Fibroblast of lung (primary cell): ENCODE measurements at regions not wholly inside any gene's neighbourhood (a gene's known extent, or its start where the extent isn't known, plus 50 kb on each side); places are given as distances from the start of the nearest gene placed in this dataset.

Source experiments
- DNase-seq, 2 donors: peaks; one replicate each; pipeline versions ENCODE4 v3.0.0 to v3.0.0-alpha.2; 2010; ENCODE audit warnings: low read depth in 2 of 2
- H2AFZ ChIP-seq: 2 replicates; pipeline ENCODE4 v1.5.1; 2012; ENCODE audit warnings: low read length, control low read depth, inconsistent platforms
- H3K27ac ChIP-seq: 2 replicates; pipeline ENCODE4 v1.5.1; 2011; ENCODE audit warnings: low read length, control low read depth; ENCODE audit not compliant: insufficient read depth
- H3K27me3 ChIP-seq: 2 replicates; pipeline ENCODE4 v1.5.1; 2011; ENCODE audit warnings: mild to moderate bottlenecking, low read length; ENCODE audit not compliant: control insufficient read depth, insufficient read depth
- H3K36me3 ChIP-seq: 2 replicates; pipeline ENCODE4 v1.5.1; 2011; ENCODE audit warnings: low read length; ENCODE audit not compliant: control insufficient read depth, insufficient read depth
- H3K4me1 ChIP-seq: 2 replicates; pipeline ENCODE4 v1.5.1; 2011; ENCODE audit warnings: low read length; ENCODE audit not compliant: control insufficient read depth, insufficient read depth; ENCODE audit errors: extremely low read depth
- H3K4me2 ChIP-seq: 2 replicates; pipeline ENCODE4 v1.5.1; 2011; ENCODE audit warnings: low read length, control low read depth; ENCODE audit not compliant: insufficient read depth; ENCODE audit errors: extremely low read depth
- H3K4me3 ChIP-seq, 4 experiments: fragments of 200-600 bp in 1 of 4; sonication (generic) in 1 of 4; replicated peaks in 1 of 4; 2 replicates each; pipeline ENCODE4 v1.5.1; 2011 to 2016; ENCODE audit warnings: low read length in 4 of 4, low read depth in 3 of 4, mild to moderate bottlenecking in 3 of 4, control low read depth in 2 of 4, inconsistent platforms in 1 of 4, mixed read lengths in 1 of 4; ENCODE audit not compliant: insufficient read depth in 1 of 4; ENCODE audit errors: control extremely low read depth in 1 of 4
- H3K79me2 ChIP-seq: 2 replicates; pipeline ENCODE4 v1.5.1; 2012; ENCODE audit warnings: mild to moderate bottlenecking, low read length, inconsistent platforms; ENCODE audit not compliant: control insufficient read depth, insufficient read depth
- H3K9ac ChIP-seq: 2 replicates; pipeline ENCODE4 v1.5.1; 2011; ENCODE audit warnings: mild to moderate bottlenecking, low read length, control low read depth; ENCODE audit not compliant: insufficient read depth
- H3K9me3 ChIP-seq: 2 replicates; pipeline ENCODE4 v1.5.1; 2012; ENCODE audit warnings: low read depth, low read length; ENCODE audit not compliant: control insufficient read depth, insufficient read depth
- H4K20me1 ChIP-seq: 2 replicates; pipeline ENCODE4 v1.5.1; 2011; ENCODE audit warnings: low read length; ENCODE audit not compliant: control insufficient read depth, insufficient read depth; ENCODE audit errors: extremely low read depth
- CTCF ChIP-seq, 2 donors: IDR thresholded peaks in 1 of 2; conservative IDR thresholded peaks in 1 of 2; 1 replicate in 1 of 2; 2 replicates in 1 of 2; pipeline ENCODE4 v1.5.1; 2011 to 2012; ENCODE audit warnings: low read length in 2 of 2, control low read depth in 1 of 2, inconsistent platforms in 1 of 2, low read depth in 1 of 2, mild to moderate bottlenecking in 1 of 2
- EZH2 ChIP-seq: IDR thresholded peaks from 2 replicates; pipeline ENCODE4 v1.5.1; 2012; ENCODE audit warnings: low read length, control low read depth, mild to moderate bottlenecking; ENCODE audit errors: missing control alignments

- H3K9me3 ChIP-seq, result no peaks in the 10 kb centered on the region
- H3K27me3 ChIP-seq, result no peaks in the 10 kb centered on the region
- no peaks in the 10 kb centered on the region for H4K20me1 ChIP-seq
- no peak overlapping the region for H3K9ac ChIP-seq
- no peak overlapping the region for H2AFZ ChIP-seq
- H3K27ac ChIP-seq, result no peak overlapping the region
- no peaks in the 10 kb centered on the region for H3K4me1 ChIP-seq
- no peak for DNase-seq
- no peak for TF ChIP-seq EZH2
- no peak for TF ChIP-seq CTCF (conservative IDR thresholded peaks at IDR 0.05 in 1 of 2, IDR thresholded peaks at IDR 0.05 in 1 of 2; ENCODE audit: low read depth in 1 of 2, low read length in 2 of 2)
- H3K36me3 ChIP-seq, result no peaks in the 10 kb centered on the region
- H3K79me2 ChIP-seq, result no peaks in the 10 kb centered on the region
- H3K4me3 ChIP-seq, result no peak overlapping the region
- no peak overlapping the region for H3K4me2 ChIP-seq
These were observed 1722.5 kb upstream of the ACO1 start for GRCh38 chr9:30661925-30662324.

- H3K4me2 ChIP-seq, result no peak overlapping the region
- H3K9me3 ChIP-seq, result no peaks in the 10 kb centered on the region
- no peak overlapping the region for H3K27ac ChIP-seq
- no peak overlapping the region for H2AFZ ChIP-seq
- no peaks in the 10 kb centered on the region for H3K79me2 ChIP-seq
- no peaks in the 10 kb centered on the region for H3K36me3 ChIP-seq
- no peaks in the 10 kb centered on the region for H3K27me3 ChIP-seq
- H3K9ac ChIP-seq, result no peak overlapping the region
- no peaks in the 10 kb centered on the region for H4K20me1 ChIP-seq
- H3K4me1 ChIP-seq, result no peaks in the 10 kb centered on the region
- no peak overlapping the region for H3K4me3 ChIP-seq
- no peak for TF ChIP-seq CTCF (conservative IDR thresholded peaks at IDR 0.05 in 1 of 2, IDR thresholded peaks at IDR 0.05 in 1 of 2; ENCODE audit: low read depth in 1 of 2, low read length in 2 of 2)
- TF ChIP-seq EZH2, result no peak
- no peak for DNase-seq
These were observed 1713.5 kb upstream of the ACO1 start for GRCh38 chr9:30670805-30671562.

- H3K9ac ChIP-seq, result no peak overlapping the region
- H3K4me2 ChIP-seq, result no peak overlapping the region
- no peak overlapping the region for H3K4me3 ChIP-seq
- no peaks in the 10 kb centered on the region for H3K36me3 ChIP-seq
- H3K27ac ChIP-seq, result no peak overlapping the region
- H3K79me2 ChIP-seq, result no peaks in the 10 kb centered on the region
- no peak for TF ChIP-seq EZH2
- TF ChIP-seq CTCF (conservative IDR thresholded peaks at IDR 0.05 in 1 of 2, IDR thresholded peaks at IDR 0.05 in 1 of 2; ENCODE audit: low read depth in 1 of 2, low read length in 2 of 2), result no peak
- H3K9me3 ChIP-seq, result no peaks in the 10 kb centered on the region
- peak in 1 of 2 donors; percentile 0 for DNase-seq
- no peak overlapping the region for H2AFZ ChIP-seq
- no peaks in the 10 kb centered on the region for H3K27me3 ChIP-seq
- H4K20me1 ChIP-seq, result no peaks in the 10 kb centered on the region
- H3K4me1 ChIP-seq, result no peaks in the 10 kb centered on the region
These were observed 1711.3 kb upstream of the ACO1 start for GRCh38 chr9:30673132-30673531.
